ENCODE measurements at regions not wholly inside any gene's neighbourhood (a gene's known extent, or its start where the extent isn't known, plus 50 kb on each side); places are given as distances from the start of the nearest gene placed in this dataset.

DNA sequence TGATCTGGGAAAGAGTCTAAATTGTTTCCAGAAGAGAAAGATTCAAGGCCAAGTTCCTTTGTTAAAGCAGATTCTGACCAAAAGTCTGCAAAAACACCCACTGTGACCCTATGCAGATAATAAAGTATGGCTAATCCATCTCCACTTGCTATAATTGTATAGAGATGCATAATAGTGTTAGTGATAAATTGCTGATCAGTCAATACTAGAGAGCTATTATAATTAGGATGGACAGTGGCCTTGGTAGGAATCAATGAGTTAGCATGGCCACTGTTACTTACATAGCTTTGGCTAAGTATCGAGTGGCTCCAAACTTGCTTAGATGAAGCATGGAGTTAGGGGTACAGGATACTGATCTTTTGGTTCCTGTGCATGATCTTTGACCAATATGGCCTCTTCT is 683.4 kb upstream of the MEF2C start:
- DNase-seq (ENCODE audit: low spot score), result no peak
- H2BK12ac ChIP-seq (ENCODE audit: low read length), result no peak overlapping the region
- H2BK120ac ChIP-seq (ENCODE audit: low read depth, low read length), result no peak overlapping the region
- H3K4ac ChIP-seq (ENCODE audit: low read length), result no peak overlapping the region
- no peaks in the 10 kb centered on the region for H3K27me3 ChIP-seq (ENCODE audit: control insufficient read depth in 3 of 3, insufficient read depth in 3 of 3, low read depth in 1 of 3, low read length in 3 of 3)
- H3K4me1 ChIP-seq (ENCODE audit: control insufficient read depth in 2 of 2, insufficient read depth in 1 of 2, low read depth in 1 of 2, low read length in 2 of 2), result peaks cover 2 to 13% of the 10 kb centered on the region in 2 donors
- no peak overlapping the region for H3K9ac ChIP-seq (ENCODE audit: low read depth, low read length, poor library complexity)
- H3K23ac ChIP-seq (ENCODE audit: low read depth, low read length, poor library complexity), result no peak overlapping the region
- no peak overlapping the region for H4K91ac ChIP-seq (ENCODE audit: low read depth, low read length, poor library complexity)
- WGBS, 2 donors (ENCODE audit: extremely low coverage in 2 of 2, insufficient read length in 2 of 2, insufficient replicate concordance in 1 of 2), result no CpG with 5 or more reads among the region's 1 CpG
- no peak overlapping the region for H2AFZ ChIP-seq (ENCODE audit: low read length)
- no peak overlapping the region for H2BK15ac ChIP-seq (ENCODE audit: low read length)
- H3K27ac ChIP-seq (replicated peaks; ENCODE audit: low read length), result no peak overlapping the region
- no peak overlapping the region for H3K18ac ChIP-seq (ENCODE audit: low read length)
- H3K4me2 ChIP-seq (ENCODE audit: insufficient read depth, low read length, poor library complexity, severe bottlenecking), result no peak overlapping the region
- H3K4me3 ChIP-seq (ENCODE audit: low read length in 2 of 2), result no peak overlapping the region
- H2AK5ac ChIP-seq (ENCODE audit: low read depth, low read length), result no peak overlapping the region
- no peaks in the 10 kb centered on the region for H3K79me1 ChIP-seq (ENCODE audit: low read depth, low read length)
- no peak overlapping the region for H4K8ac ChIP-seq (ENCODE audit: low read depth, low read length)
- no peak overlapping the region for H3K14ac ChIP-seq (ENCODE audit: low read length)
- no peak overlapping the region for H2BK5ac ChIP-seq (ENCODE audit: low read length)
- no peaks in the 10 kb centered on the region for H3K9me3 ChIP-seq (replicated peaks in 1 of 2; ENCODE audit: control insufficient read depth in 2 of 2, insufficient read depth in 1 of 2, low read depth in 1 of 2, low read length in 2 of 2)
- H3K36me3 ChIP-seq (replicated peaks in 1 of 2; ENCODE audit: control insufficient read depth in 2 of 2, insufficient read depth in 2 of 2, low read length in 2 of 2), result no peaks in the 10 kb centered on the region

DNA sequence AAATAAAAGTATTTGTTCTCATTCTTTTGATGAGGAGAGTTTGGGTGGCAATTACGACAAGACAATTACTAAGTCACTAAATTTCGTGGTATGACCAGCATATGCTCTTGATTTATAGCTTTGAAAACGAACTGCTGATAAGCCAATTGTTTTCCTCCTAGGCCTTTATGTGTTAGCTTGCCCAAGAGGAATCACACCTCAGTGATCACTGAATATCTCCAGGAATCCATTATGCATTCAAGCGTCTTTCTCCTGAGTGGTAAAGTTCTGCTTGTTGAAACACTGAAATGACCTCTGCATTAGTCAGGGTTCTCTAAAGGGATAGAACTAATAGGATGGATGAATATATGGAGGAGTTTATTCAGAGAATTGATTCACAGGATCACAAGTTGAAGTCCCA is 677.7 kb upstream of the MEF2C start:
- Histone ChIP-seq H3K79me1 (ENCODE audit: low read depth, low read length) (no peaks in the 10 kb centered on the region), H3K18ac (ENCODE audit: low read length) (no peak overlapping the region), H3K9ac (ENCODE audit: low read depth, low read length, poor library complexity) (no peak overlapping the region), H2AK5ac (ENCODE audit: low read depth, low read length) (no peak overlapping the region), H3K36me3 (replicated peaks in 1 of 2; ENCODE audit: control insufficient read depth in 2 of 2, insufficient read depth in 2 of 2, low read length in 2 of 2) (no peaks in the 10 kb centered on the region), H3K4me1 (ENCODE audit: control insufficient read depth in 2 of 2, insufficient read depth in 1 of 2, low read depth in 1 of 2, low read length in 2 of 2) (peaks cover 0 to 3% of the 10 kb centered on the region in 2 donors), H3K14ac (ENCODE audit: low read length) (no peak overlapping the region), H2BK120ac (ENCODE audit: low read depth, low read length) (no peak overlapping the region), H3K4ac (ENCODE audit: low read length) (no peak overlapping the region), H4K8ac (ENCODE audit: low read depth, low read length) (no peak overlapping the region), H3K4me2 (ENCODE audit: insufficient read depth, low read length, poor library complexity, severe bottlenecking) (no peak overlapping the region), H3K4me3 (ENCODE audit: low read length in 2 of 2) (no peak overlapping the region), H4K91ac (ENCODE audit: low read depth, low read length, poor library complexity) (no peak overlapping the region), H2BK15ac (ENCODE audit: low read length) (no peak overlapping the region), H3K27ac (replicated peaks; ENCODE audit: low read length) (no peak overlapping the region), H2BK5ac (ENCODE audit: low read length) (no peak overlapping the region), H2AFZ (ENCODE audit: low read length) (peak overlapping the region; percentile 36), H2BK12ac (ENCODE audit: low read length) (no peak overlapping the region), H3K23ac (ENCODE audit: low read depth, low read length, poor library complexity) (no peak overlapping the region), H3K9me3 (replicated peaks in 1 of 2; ENCODE audit: control insufficient read depth in 2 of 2, insufficient read depth in 1 of 2, low read depth in 1 of 2, low read length in 2 of 2) (no peaks in the 10 kb centered on the region), H3K27me3 (ENCODE audit: control insufficient read depth in 3 of 3, insufficient read depth in 3 of 3, low read depth in 1 of 3, low read length in 3 of 3) (no peaks in the 10 kb centered on the region)
- no peak for DNase-seq (ENCODE audit: low spot score)
- no CpG with 5 or more reads among the region's 4 CpGs for WGBS, 2 donors (ENCODE audit: extremely low coverage in 2 of 2, insufficient read length in 2 of 2, insufficient replicate concordance in 1 of 2)

DNA sequence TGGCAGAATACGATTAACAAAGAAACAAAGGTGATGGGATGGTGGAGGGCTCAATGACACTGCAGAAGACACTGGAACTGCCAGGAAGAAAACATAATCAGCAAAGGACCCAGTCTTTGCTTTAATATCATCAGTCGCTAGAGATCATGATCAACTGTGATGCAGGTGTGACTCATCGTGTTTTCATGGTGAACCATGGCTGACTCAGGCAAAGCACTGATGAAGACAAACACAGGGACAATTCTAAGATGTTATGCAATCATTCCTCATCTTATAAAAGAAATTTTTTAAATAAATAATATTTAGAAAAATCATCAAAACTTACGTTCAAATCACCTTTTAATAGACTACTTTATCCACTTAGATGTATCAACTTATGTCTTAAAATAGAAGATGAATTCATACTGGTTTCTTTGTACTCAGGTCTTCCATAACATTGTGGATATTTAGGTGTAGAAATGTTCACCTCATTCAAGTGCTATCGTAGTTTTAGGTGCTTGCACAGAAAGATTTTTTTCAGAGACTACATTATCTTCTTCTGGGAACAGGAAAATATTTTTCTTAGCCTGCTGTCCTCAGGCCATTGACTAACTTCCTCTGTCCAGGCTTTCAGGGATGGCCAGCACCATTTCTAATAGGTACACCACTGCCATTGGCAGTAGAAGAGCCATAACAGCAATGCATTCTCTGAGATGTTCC is 673.4 kb upstream of the MEF2C start:
- no peak overlapping the region for H2BK5ac ChIP-seq (ENCODE audit: low read length)
- WGBS, 2 donors (ENCODE audit: extremely low coverage in 2 of 2, insufficient read length in 2 of 2, insufficient replicate concordance in 1 of 2), result no CpG with 5 or more reads among the region's 5 CpGs
- DNase-seq (ENCODE audit: low spot score), result no peak

DNA sequence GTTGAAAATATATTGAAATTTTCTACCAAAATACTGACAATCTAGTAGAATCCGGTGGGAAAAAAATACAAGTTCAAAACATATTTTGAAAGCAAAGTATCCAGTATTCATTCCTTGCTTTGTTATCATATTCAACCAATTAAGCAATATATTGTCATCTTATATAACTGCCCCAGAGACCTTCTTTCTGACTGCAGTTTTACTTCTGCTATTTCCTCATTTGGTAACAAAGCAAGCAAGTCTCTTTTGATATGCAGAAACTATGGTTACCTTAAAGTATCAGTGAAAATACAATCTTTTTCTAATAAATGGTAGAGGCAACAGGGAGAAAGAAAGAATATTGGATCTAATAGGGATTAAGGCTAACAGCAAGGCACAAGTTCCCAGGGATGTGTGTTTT is 663.7 kb upstream of the MEF2C start:
- Histone ChIP-seq H3K9ac (ENCODE audit: low read depth, low read length, poor library complexity) (no peak overlapping the region), H3K4me2 (ENCODE audit: insufficient read depth, low read length, poor library complexity, severe bottlenecking) (no peak overlapping the region), H3K14ac (ENCODE audit: low read length) (no peak overlapping the region), H4K91ac (ENCODE audit: low read depth, low read length, poor library complexity) (no peak overlapping the region), H2AFZ (ENCODE audit: low read length) (no peak overlapping the region), H2BK12ac (ENCODE audit: low read length) (no peak overlapping the region), H3K23ac (ENCODE audit: low read depth, low read length, poor library complexity) (no peak overlapping the region), H3K18ac (ENCODE audit: low read length) (no peak overlapping the region), H3K9me3 (replicated peaks in 1 of 2; ENCODE audit: control insufficient read depth in 2 of 2, insufficient read depth in 1 of 2, low read depth in 1 of 2, low read length in 2 of 2) (no peaks in the 10 kb centered on the region), H2BK120ac (ENCODE audit: low read depth, low read length) (no peak overlapping the region), H3K79me1 (ENCODE audit: low read depth, low read length) (no peaks in the 10 kb centered on the region), H3K4ac (ENCODE audit: low read length) (no peak overlapping the region), H3K4me1 (ENCODE audit: control insufficient read depth in 2 of 2, insufficient read depth in 1 of 2, low read depth in 1 of 2, low read length in 2 of 2) (peaks cover 0 to 10% of the 10 kb centered on the region in 2 donors), H2BK15ac (ENCODE audit: low read length) (no peak overlapping the region), H3K36me3 (replicated peaks in 1 of 2; ENCODE audit: control insufficient read depth in 2 of 2, insufficient read depth in 2 of 2, low read length in 2 of 2) (no peaks in the 10 kb centered on the region), H3K27ac (replicated peaks; ENCODE audit: low read length) (no peak overlapping the region), H2BK5ac (ENCODE audit: low read length) (no peak overlapping the region), H2AK5ac (ENCODE audit: low read depth, low read length) (no peak overlapping the region), H3K4me3 (ENCODE audit: low read length in 2 of 2) (no peak overlapping the region), H4K8ac (ENCODE audit: low read depth, low read length) (no peak overlapping the region), H3K27me3 (ENCODE audit: control insufficient read depth in 3 of 3, insufficient read depth in 3 of 3, low read depth in 1 of 3, low read length in 3 of 3) (no peaks in the 10 kb centered on the region)
- no CpG with 5 or more reads among the region's 1 CpG for WGBS, 2 donors (ENCODE audit: extremely low coverage in 2 of 2, insufficient read length in 2 of 2, insufficient replicate concordance in 1 of 2)
- DNase-seq (ENCODE audit: low spot score), result no peak

More for the DNA sequence above, 673.4 kb upstream of the MEF2C start:
- no peak overlapping the region for H3K27ac ChIP-seq (replicated peaks; ENCODE audit: low read length)
- no peak overlapping the region for H2BK15ac ChIP-seq (ENCODE audit: low read length)
- no peak overlapping the region for H4K91ac ChIP-seq (ENCODE audit: low read depth, low read length, poor library complexity)
- peaks cover 0 to 3% of the 10 kb centered on the region in 2 donors for H3K4me1 ChIP-seq (ENCODE audit: control insufficient read depth in 2 of 2, insufficient read depth in 1 of 2, low read depth in 1 of 2, low read length in 2 of 2)
- no peak overlapping the region for H2BK120ac ChIP-seq (ENCODE audit: low read depth, low read length)
- no peaks in the 10 kb centered on the region for H3K9me3 ChIP-seq (replicated peaks in 1 of 2; ENCODE audit: control insufficient read depth in 2 of 2, insufficient read depth in 1 of 2, low read depth in 1 of 2, low read length in 2 of 2)
- no peaks in the 10 kb centered on the region for H3K79me1 ChIP-seq (ENCODE audit: low read depth, low read length)
- H3K18ac ChIP-seq (ENCODE audit: low read length), result no peak overlapping the region
- no peak overlapping the region for H2AFZ ChIP-seq (ENCODE audit: low read length)
- no peak overlapping the region for H3K9ac ChIP-seq (ENCODE audit: low read depth, low read length, poor library complexity)
- no peak overlapping the region for H4K8ac ChIP-seq (ENCODE audit: low read depth, low read length)
- H3K23ac ChIP-seq (ENCODE audit: low read depth, low read length, poor library complexity), result no peak overlapping the region
- no peaks in the 10 kb centered on the region for H3K36me3 ChIP-seq (replicated peaks in 1 of 2; ENCODE audit: control insufficient read depth in 2 of 2, insufficient read depth in 2 of 2, low read length in 2 of 2)
- no peaks in the 10 kb centered on the region for H3K27me3 ChIP-seq (ENCODE audit: control insufficient read depth in 3 of 3, insufficient read depth in 3 of 3, low read depth in 1 of 3, low read length in 3 of 3)
- H3K4me3 ChIP-seq (ENCODE audit: low read length in 2 of 2), result no peak overlapping the region
- no peak overlapping the region for H3K4me2 ChIP-seq (ENCODE audit: insufficient read depth, low read length, poor library complexity, severe bottlenecking)
- no peak overlapping the region for H2AK5ac ChIP-seq (ENCODE audit: low read depth, low read length)
- no peak overlapping the region for H3K4ac ChIP-seq (ENCODE audit: low read length)
- no peak overlapping the region for H3K14ac ChIP-seq (ENCODE audit: low read length)
- no peak overlapping the region for H2BK12ac ChIP-seq (ENCODE audit: low read length)

Data from neuronal stem cell (in vitro differentiated cells).